ENCODE measurements at regions not wholly inside any gene's neighbourhood (a gene's known extent, or its start where the extent isn't known, plus 50 kb on each side); places are given as distances from the start of the nearest gene placed in this dataset.

GRCh38 chr2:18381386-18381785, 179.1 kb downstream of the RDH14 start:
- no peak for DNase-seq (ENCODE audit: low read depth, low spot score)

GRCh38 chr2:18380321-18380720, 180.1 kb downstream of the RDH14 start:
- no peak for DNase-seq (ENCODE audit: low read depth, low spot score)

- DNase-seq (ENCODE audit: low read depth, low spot score) = no peak
Observed at GRCh38 chr2:18379870-18380269, 180.6 kb downstream of the RDH14 start.

- DNase-seq (ENCODE audit: low read depth, low spot score) = peak; percentile 13
Observed at GRCh38 chr2:18378020-18378653, 182.3 kb downstream of the RDH14 start.

GRCh38 chr2:18376936-18377335, 183.5 kb downstream of the RDH14 start:
- no peak for DNase-seq (ENCODE audit: low read depth, low spot score)

- DNase-seq (ENCODE audit: low read depth, low spot score) = no peak
Observed at GRCh38 chr2:18373664-18374063, 186.8 kb downstream of the RDH14 start.

GRCh38 chr2:18373081-18373480, 187.4 kb downstream of the RDH14 start:
- no peak for DNase-seq (ENCODE audit: low read depth, low spot score)

- no peak for DNase-seq (ENCODE audit: low read depth, low spot score)
Observed at GRCh38 chr2:18372641-18373040, 187.8 kb downstream of the RDH14 start.

GRCh38 chr2:18369760-18370159, 190.7 kb downstream of the RDH14 start:
- peak; percentile 53 for DNase-seq (ENCODE audit: low read depth, low spot score)

GRCh38 chr2:18368008-18368407, 192.4 kb downstream of the RDH14 start:
- no peak for DNase-seq (ENCODE audit: low read depth, low spot score)

GRCh38 chr2:18365342-18365741, 195.1 kb downstream of the RDH14 start:
- no peak for DNase-seq (ENCODE audit: low read depth, low spot score)

GRCh38 chr2:18363348-18363747, 197.1 kb downstream of the RDH14 start:
- no peak for DNase-seq (ENCODE audit: low read depth, low spot score)

- no peak for DNase-seq (ENCODE audit: low read depth, low spot score)
Observed at GRCh38 chr2:18362696-18363095, 197.8 kb downstream of the RDH14 start.

GRCh38 chr2:18357537-18357936, 202.9 kb downstream of the RDH14 start:
- DNase-seq (ENCODE audit: low read depth, low spot score) = no peak

GRCh38 chr2:18356676-18357075, 203.8 kb downstream of the RDH14 start:
- no peak for DNase-seq (ENCODE audit: low read depth, low spot score)

- no peak for DNase-seq (ENCODE audit: low read depth, low spot score)
Observed at GRCh38 chr2:18349421-18349820, 211.0 kb downstream of the RDH14 start.

GRCh38 chr2:18346874-18347273, 213.6 kb downstream of the RDH14 start:
- no peak for DNase-seq (ENCODE audit: low read depth, low spot score)

GRCh38 chr2:18346344-18346743, 214.1 kb downstream of the RDH14 start:
- DNase-seq (ENCODE audit: low read depth, low spot score) = no peak

GRCh38 chr2:18345848-18346247, 214.6 kb downstream of the RDH14 start:
- no peak for DNase-seq (ENCODE audit: low read depth, low spot score)

- DNase-seq (ENCODE audit: low read depth, low spot score) = no peak
Observed at GRCh38 chr2:18342901-18343300, 217.6 kb downstream of the RDH14 start.

- DNase-seq (ENCODE audit: low read depth, low spot score) = peak; percentile 26
Observed at GRCh38 chr2:18339326-18339725, 221.1 kb downstream of the RDH14 start.

- no peak for DNase-seq (ENCODE audit: low read depth, low spot score)
Observed at GRCh38 chr2:18336975-18337374, 223.5 kb downstream of the RDH14 start.

GRCh38 chr2:18332477-18332876, 228.0 kb downstream of the RDH14 start:
- no peak for DNase-seq (ENCODE audit: low read depth, low spot score)

GRCh38 chr2:18325118-18325517, 235.3 kb downstream of the RDH14 start:
- no peak for DNase-seq (ENCODE audit: low read depth, low spot score)
